Gastrocnemius medialis (tissue), 4 donors: ENCODE measurements at regions not wholly inside any gene's neighbourhood (a gene's known extent, or its start where the extent isn't known, plus 50 kb on each side); places are given as distances from the start of the nearest gene placed in this dataset.

Experiments used
- ATAC-seq, 2 donors: fragments of 150-250 bp; one replicate each; pipeline ENCODE4 v1.9.1; 2016
- DNase-seq, 2 donors: peaks; one replicate each; pipeline ENCODE4 v3.0.0-alpha.2; 2019
- H3K27ac ChIP-seq, 4 donors: fragments of 200-600 bp; sonication (generic); 1 replicate in 1 of 4; 2 replicates in 3 of 4; pipeline ENCODE4 v1.5.1; 2016 to 2018; ENCODE audit warnings: mild to moderate bottlenecking in 2 of 4, moderate library complexity in 1 of 4
- H3K27me3 ChIP-seq, 3 donors: fragments of 200-600 bp; sonication (generic) in 2 of 3; 1 replicate in 1 of 3; 2 replicates in 2 of 3; pipeline versions ENCODE4 v1.5.1 to v1.6.0; 2016 to 2019; ENCODE audit warnings: mild to moderate bottlenecking in 1 of 3, moderate library complexity in 1 of 3
- H3K36me3 ChIP-seq, 2 donors: fragments of 200-600 bp; sonication (generic) in 1 of 2; one replicate each; pipeline ENCODE4 v1.5.1; 2017 to 2018
- H3K4me1 ChIP-seq, 2 donors: fragments of 200-600 bp; sonication (generic) in 1 of 2; one replicate each; pipeline ENCODE4 v1.5.1; 2016 to 2017; ENCODE audit warnings: mild to moderate bottlenecking in 2 of 2
- H3K4me3 ChIP-seq, 4 donors: fragments of 200-600 bp; sonication (generic) in 3 of 4; 1 replicate in 1 of 4; 2 replicates in 3 of 4; pipeline ENCODE4 v1.5.1; 2016 to 2019; ENCODE audit warnings: mild to moderate bottlenecking in 2 of 4
- H3K9me3 ChIP-seq, 3 donors: fragments of 200-600 bp; sonication (generic) in 2 of 3; 1 replicate in 1 of 3; 2 replicates in 2 of 3; pipeline ENCODE4 v1.5.1; 2016 to 2019
- CTCF ChIP-seq, 5 experiments: fragments of 450-650 bp in 3 of 5; fragments of 200-600 bp in 2 of 5; sonication (generic) in 2 of 5; IDR thresholded peaks in 4 of 5; conservative IDR thresholded peaks in 1 of 5; 1 replicate in 4 of 5; 2 replicates in 1 of 5; pipeline ENCODE4 v1.5.1; 2016 to 2019; ENCODE audit warnings: antibody characterized with exemption in 5 of 5, mild to moderate bottlenecking in 3 of 5, moderate library complexity in 3 of 5
- POLR2A ChIP-seq, 2 donors: fragments of 450-650 bp; IDR thresholded peaks; one replicate each; pipeline ENCODE4 v1.6.1; 2017; ENCODE audit warnings: antibody characterized with exemption in 2 of 2, mild to moderate bottlenecking in 2 of 2, moderate library complexity in 2 of 2
- in situ Hi-C, 4 donors: fragments of 200-750 bp; cut with MboI; loops; one replicate each; pipeline versions ENCODE4 v1.15.0 to v1.8.0; 2017; ENCODE audit warnings: low sequenced_read_pairs in 4 of 4
- intact Hi-C: fragments of 100-400 bp; cut with DNase I; formaldehyde crosslinking; loops from one replicate; pipeline ENCODE4 v1.15.1; 2023; ENCODE audit warnings: low total_unique reads

GRCh38 chr3:7964899-7965298, 536.7 kb upstream of the LMCD1 start:
- in situ Hi-C loops (no loop called here), intact Hi-C loops (no loop called here)
- H3K27ac ChIP-seq, result no peak overlapping the region
- no peak for TF ChIP-seq POLR2A (IDR thresholded peaks at IDR 0.05)
- no peak overlapping the region for H3K4me3 ChIP-seq
- H3K4me1 ChIP-seq, result no peaks in the 10 kb centered on the region
- no peaks in the 10 kb centered on the region for H3K9me3 ChIP-seq
- DNase-seq (no peak), ATAC-seq (no peak)
- H3K27me3 ChIP-seq, result no peaks in the 10 kb centered on the region
- no peaks in the 10 kb centered on the region for H3K36me3 ChIP-seq

- Histone ChIP-seq H3K4me3 (no peak overlapping the region), H3K9me3 (no peaks in the 10 kb centered on the region), H3K27me3 (no peaks in the 10 kb centered on the region), H3K4me1 (no peaks in the 10 kb centered on the region), H3K36me3 (no peaks in the 10 kb centered on the region), H3K27ac (no peak overlapping the region)
- no peak for TF ChIP-seq CTCF (IDR thresholded peaks at IDR 0.05 in 4 of 5, conservative IDR thresholded peaks at IDR 0.05 in 1 of 5)
- TF ChIP-seq POLR2A (IDR thresholded peaks at IDR 0.05), result no peak
- in situ Hi-C loops (no loop called here), intact Hi-C loops (no loop called here)
- DNase-seq (no peak), ATAC-seq (no peak)
Observed at GRCh38 chr3:7973006-7973405, 528.6 kb upstream of the LMCD1 start.

- Histone ChIP-seq H3K36me3 (no peaks in the 10 kb centered on the region), H3K27me3 (no peaks in the 10 kb centered on the region), H3K27ac (no peak overlapping the region), H3K4me1 (no peaks in the 10 kb centered on the region), H3K9me3 (no peaks in the 10 kb centered on the region), H3K4me3 (no peak overlapping the region)
- intact Hi-C loops, result no loop called here
- no peak for ATAC-seq
- TF ChIP-seq POLR2A (IDR thresholded peaks at IDR 0.05) (no peak), CTCF (IDR thresholded peaks at IDR 0.05 in 4 of 5, conservative IDR thresholded peaks at IDR 0.05 in 1 of 5) (no peak)
- in situ Hi-C loops, result no loop called here
- no peak for DNase-seq
Observed at GRCh38 chr3:7977245-7978086, 524.2 kb upstream of the LMCD1 start.

GRCh38 chr3:7978087-7978422, 523.6 kb upstream of the LMCD1 start:
- no peaks in the 10 kb centered on the region for H3K36me3 ChIP-seq
- no peaks in the 10 kb centered on the region for H3K27me3 ChIP-seq
- H3K4me1 ChIP-seq, result no peaks in the 10 kb centered on the region
- ATAC-seq (no peak), DNase-seq (no peak)
- intact Hi-C loops (no loop called here), in situ Hi-C loops (no loop called here)
- H3K9me3 ChIP-seq, result no peaks in the 10 kb centered on the region
- H3K27ac ChIP-seq, result no peak overlapping the region
- TF ChIP-seq POLR2A (IDR thresholded peaks at IDR 0.05) (no peak), CTCF (IDR thresholded peaks at IDR 0.05 in 4 of 5, conservative IDR thresholded peaks at IDR 0.05 in 1 of 5) (no peak)
- H3K4me3 ChIP-seq, result no peak overlapping the region

- Histone ChIP-seq H3K4me1 (no peaks in the 10 kb centered on the region), H3K4me3 (no peak overlapping the region), H3K36me3 (no peaks in the 10 kb centered on the region), H3K27ac (no peak overlapping the region), H3K9me3 (no peaks in the 10 kb centered on the region), H3K27me3 (no peaks in the 10 kb centered on the region)
- in situ Hi-C loops, result no loop called here
- no peak for DNase-seq
- intact Hi-C loops, result no loop called here
- TF ChIP-seq POLR2A (IDR thresholded peaks at IDR 0.05) (no peak), CTCF (IDR thresholded peaks at IDR 0.05 in 4 of 5, conservative IDR thresholded peaks at IDR 0.05 in 1 of 5) (no peak)
- ATAC-seq, result no peak
Observed at GRCh38 chr3:7982126-7982525, 519.5 kb upstream of the LMCD1 start.
